HG03103 (cell line): ENCODE measurements at regions not wholly inside any gene's neighbourhood (a gene's known extent, or its start where the extent isn't known, plus 50 kb on each side); places are given as distances from the start of the nearest gene placed in this dataset.

Experiments
- ATAC-seq: cut with Tn5 transposase; IDR thresholded peaks from one replicate; pipeline ENCODE4 v1.9.1; 2021; ENCODE audit warnings: low read depth; ENCODE audit not compliant: unreplicated experiment

DNA sequence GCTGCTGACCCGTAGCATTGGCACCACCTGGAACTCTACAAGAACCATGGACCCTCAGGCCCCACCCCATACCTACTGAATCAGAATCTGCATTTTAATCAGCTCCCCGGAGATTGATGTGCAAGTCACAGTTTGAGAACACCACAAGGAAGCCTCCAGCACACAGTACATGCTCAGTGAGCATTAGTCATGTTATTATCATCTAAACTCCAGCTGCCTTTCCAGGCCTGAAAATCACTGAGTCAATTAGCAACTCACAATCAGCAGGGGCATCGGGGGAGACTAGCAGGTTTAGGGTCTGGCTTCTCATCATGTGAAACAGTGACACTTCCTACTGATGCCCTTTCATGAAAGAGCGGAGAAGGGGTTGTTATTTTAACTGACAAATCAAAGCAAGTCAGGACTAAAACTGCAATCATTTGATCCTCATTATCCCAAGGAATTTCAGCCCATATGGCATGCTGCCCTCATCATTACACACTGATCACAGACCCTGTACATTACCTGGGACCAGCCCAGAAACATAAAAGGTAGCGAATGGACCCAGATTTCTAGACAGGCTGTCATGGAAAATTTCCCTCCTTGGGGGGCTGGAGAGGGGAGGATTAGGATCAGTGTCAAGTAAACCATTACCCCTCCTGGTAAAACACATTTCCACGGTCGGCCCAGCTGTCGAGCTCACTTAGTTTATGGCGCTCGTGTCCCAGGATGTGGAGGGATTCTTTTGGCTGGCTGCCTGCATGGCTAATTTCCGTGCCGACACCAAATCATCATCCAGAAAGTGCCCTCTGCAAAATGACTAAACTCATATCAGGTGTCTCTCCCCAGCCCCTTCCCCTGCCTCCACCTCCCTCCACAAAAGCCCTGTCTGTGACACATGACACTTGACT lies 122.8 kb downstream of the PRLHR start:
- ATAC-seq = no peak

DNA sequence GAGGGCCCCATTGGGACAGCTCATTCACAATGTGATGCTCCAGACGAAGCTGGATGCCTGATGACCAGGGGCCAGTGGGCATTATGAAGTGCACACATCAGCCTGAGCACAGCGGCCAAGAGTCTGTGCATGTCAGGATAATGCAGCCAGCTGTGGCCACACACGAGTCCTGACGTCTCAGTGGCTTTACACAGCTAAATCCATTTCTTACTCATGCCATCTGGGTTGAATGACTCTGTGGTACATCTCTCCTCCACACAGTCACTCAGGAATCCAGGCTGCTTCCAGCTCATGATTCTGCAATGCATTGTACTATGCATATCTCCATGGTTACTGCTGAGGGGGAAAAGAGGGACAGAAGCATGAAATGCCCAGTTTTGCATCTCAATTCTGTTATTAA lies 123.6 kb downstream of the PRLHR start:
- no peak for ATAC-seq

DNA sequence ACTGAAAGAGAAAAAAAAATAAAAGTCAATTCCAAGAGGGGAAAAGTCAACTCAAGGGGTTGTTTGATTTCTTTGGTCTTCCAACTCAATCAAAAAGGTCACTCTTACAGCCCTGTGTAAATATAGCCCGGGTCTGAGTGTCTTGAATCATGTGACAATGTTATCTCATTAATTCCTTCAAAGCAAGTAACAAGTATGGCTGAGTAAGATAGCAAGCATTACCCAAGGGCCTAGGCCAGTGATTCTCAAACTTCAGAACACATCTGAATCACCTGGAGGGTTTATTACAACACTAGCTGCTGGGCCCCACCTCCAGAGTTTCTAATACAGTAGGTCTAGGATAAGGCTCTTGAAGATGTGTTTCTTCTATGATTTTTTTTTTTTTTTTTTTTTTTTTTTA lies 125.0 kb downstream of the PRLHR start:
- no peak for ATAC-seq

DNA sequence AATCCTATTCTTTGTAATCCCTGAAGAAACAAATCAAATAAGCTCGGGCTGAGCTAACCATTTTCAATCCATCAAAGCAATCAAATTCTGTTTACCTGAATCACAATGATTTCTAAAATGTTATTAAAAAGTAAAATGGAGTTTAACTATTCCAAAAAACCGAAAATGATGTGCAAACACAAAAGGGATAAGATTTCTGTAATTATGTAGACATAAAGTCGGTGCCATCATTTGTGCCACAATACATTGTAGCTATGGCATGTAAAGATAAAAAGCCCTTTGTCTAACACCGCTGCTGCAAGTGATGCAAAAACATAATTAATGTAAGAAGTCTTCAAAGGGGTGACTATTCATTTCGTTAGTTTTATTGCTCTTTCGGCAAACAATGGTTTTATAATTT lies 125.1 kb upstream of the FAM204A start:
- ATAC-seq = no peak

DNA sequence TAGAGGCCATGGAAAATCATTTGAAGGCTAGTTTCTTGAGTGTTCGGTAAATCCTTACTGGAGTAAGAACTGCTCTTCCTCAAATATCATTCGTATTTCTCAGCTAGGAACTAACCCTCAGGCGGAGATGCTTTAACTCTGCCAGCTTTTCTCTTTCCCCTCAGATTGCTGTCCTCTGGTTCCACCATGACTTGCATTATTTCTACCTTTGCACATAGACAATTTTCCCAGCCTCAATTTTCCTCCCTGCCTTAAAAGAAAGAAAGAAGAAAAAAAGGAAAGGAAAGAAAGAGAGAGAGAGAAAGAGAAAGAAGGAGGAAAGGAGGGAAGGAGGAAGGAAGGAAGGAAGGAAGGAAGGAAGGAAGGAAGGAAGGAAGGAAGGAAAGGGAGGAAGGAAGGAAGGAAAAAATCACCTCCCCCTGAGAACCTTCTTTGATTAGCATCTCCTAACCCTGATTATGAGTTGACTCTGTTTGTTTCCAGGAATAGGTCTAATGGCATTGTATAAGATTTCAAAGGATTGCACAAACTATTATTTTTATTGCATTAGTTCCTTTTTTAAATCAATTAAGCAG lies 123.3 kb upstream of the FAM204A start:
- no peak for ATAC-seq

DNA sequence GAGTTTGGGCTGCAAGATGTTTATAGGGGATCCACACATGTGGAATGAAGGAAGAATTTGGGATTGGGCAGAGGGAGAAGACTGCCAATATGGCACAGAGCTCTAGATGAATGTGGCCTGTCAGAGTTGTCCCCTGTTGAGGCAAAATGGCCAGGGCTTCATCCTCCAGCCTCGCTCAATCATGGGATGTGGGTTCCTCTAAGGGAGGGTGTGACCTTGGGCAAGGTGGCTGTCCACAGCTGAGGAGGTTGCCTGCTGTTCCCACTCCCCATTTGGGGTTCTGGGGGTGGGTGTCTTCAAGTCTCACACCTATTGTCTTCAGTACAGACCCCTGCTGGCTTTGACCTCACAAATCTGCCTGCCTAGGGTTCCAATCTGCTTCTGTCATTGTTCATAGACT lies 121.6 kb upstream of the FAM204A start:
- ATAC-seq = no peak

DNA sequence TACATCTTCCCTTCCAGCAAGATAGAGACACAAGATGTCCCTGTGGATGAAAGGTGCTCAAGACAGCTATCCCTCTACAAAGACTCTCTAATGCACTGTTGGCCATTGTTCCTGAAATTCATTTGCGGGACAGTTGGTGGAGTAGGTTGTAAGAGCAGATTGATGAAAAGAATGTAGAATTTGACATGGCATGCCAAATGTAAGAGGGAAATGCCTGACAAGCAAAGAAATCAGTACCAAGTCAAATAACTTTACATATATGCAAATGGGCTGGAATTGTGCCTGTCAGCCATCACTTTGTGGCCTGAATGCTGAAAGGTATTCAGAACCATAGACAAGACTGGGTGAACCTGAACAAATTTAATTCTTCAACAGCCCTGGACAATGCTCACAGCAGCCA lies 120.3 kb upstream of the FAM204A start:
- no peak for ATAC-seq

DNA sequence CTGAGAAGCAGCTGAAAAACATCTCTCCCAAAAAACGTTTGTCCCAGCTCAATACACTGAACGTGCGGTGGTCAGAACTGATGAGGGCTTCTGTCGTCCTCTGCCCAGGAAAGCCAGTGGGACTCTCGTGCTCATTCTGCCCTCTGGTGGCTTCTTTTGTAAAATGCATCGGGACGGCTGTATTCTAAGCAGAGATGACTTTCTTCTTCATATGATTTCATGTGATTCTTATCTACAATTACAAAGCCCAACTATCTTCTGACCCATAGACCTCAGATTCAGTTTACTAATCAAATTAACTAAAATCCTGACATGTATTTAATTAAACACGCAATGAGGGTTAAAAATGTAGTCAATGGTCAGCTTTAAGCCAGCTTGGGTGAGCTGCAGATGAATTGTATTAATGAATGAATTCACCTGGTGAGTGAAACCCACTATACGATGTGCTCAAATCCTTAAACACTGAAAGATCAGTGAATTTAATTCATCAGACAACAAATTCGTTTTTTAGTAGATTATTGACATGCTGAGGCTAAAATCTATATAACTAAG lies 117.6 kb upstream of the FAM204A start:
- no peak for ATAC-seq

DNA sequence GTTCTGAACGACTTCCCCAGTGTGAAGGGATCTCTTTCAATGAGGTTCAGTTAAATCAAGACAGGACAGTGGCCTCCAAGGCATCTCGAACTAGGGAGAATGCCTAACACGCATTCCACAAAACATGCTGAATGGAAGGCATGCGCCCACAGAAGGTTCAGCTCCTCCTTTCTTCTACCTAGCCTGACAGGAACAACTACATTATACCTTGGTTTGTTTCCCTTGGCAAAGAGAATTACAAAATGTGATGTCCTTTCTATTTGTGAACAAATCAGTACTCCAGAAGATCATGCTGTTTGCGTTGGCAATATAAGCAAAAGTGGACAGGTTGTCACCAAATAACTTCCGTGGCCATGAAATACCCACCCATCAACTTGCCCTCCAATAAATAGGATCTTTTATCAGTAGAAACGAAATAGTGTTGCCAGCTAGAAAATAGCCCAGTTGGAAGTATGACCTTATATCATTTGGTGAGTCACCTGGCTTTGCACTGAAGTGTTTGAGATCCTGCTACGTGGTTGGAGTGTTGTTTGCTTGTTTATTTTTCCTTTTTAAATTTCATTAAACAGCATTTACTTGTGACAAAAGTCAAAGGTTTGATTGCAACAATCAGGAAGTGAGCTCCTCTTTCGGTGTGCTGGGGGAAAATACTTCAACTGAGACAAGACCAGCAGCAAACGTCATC lies 117.0 kb upstream of the FAM204A start:
- ATAC-seq = no peak

DNA sequence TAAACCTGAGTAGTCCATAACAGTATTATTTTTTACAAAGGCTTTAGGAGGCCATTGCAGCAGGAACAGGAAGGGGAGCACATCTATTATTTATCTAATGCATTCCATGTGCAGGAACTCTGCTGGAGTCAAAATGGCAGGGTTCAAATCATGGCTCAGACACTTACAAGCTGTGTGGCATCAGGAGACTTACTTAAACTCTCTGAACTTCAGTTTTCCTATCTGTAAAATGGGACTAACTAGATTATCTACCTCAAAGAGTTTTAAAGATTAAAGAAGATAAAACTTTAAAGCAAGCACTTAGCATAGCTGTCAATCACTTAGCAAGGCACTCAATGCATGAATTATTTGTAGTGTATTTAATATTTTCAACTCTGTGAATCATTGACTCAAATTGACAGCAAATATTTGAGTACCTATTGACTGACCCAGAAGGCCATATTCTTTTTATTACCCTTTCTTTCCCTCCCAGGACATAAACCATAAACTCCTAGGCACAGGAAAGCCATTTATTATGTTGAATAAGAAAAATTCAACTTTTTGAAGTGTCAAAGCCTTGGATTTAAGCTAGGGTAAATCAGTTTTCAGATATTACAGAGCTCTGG lies 115.8 kb upstream of the FAM204A start:
- no peak for ATAC-seq

DNA sequence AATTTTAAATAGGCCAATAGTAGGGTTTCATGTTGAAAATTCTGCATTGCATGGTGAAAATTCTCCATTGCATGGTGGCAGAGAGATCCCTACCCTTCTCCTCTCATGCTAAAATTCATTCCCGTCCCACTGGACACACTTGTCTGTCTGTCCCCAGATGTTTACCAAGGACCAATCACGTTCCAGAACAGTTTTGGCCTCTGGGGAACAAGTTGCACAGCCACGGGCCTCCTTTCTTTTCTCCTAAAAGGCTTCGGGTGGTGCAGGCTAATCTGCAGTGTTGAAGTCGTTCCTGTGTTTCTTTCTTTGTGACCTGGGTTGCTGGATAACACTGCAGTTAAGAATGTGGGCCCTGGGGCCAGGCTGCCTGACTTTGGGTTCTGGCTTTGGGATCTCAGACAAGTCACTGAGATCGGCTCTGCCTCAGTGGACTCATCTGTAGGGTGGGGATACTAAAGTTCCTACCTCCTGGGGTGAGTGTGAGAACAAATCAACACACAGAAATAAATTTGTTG lies 113.1 kb upstream of the FAM204A start:
- no peak for ATAC-seq

DNA sequence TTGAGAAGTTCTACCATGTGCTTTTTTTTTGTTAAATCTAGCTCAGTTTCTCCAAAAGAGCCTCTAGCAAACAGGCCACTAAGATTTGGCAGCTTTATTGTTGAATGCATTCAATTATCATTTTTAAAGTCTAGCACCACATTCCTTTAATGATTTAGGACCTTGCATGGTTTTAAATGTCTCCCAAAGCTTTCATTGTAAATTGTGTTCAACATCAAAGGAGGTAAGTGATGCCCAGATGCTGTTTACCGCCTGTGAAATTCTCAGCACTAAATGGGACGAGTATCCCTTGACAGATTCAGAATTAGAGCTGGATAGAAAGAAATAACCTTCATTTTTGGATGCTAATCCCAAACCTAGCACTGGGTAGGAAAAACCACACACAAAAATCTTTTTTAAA lies 112.1 kb upstream of the FAM204A start:
- no peak for ATAC-seq

DNA sequence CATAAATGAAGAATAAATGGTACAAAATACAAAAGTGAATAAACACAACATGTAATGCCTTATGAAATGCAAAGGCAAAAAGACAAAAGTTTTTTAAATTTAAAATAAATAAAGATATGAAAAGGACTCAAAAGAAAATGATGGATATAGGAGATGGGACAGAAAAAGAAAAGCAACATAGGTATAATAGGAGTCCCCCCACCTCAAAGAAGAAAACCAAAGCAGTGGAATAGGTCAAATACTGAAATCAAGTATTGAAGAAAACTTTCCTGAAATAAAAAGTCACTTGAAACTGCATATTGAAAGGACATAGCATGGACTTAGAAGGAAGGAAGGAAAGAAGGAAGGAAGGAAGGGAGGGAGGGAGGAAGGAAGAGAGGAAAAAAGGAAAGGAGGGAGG lies 110.0 kb upstream of the FAM204A start:
- no peak for ATAC-seq

DNA sequence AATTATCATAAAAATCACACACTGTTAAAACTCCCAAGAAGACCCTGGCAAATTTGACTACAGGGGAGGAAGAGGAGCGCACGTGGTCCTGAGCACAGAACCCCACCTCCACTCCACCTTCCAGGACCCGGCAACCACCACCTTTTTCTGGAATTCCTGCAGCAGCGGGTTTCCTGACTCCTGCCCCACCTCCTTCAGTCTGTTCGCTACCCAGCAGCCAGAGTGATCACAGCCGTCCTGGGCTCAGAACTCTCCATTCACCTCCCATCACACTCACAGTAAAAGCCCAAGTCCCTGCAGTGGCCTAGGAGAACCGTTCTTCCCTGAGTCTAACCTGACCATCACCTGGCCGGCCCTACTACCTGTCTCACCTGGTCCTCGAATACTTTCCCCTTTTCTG lies 107.4 kb upstream of the FAM204A start:
- no peak for ATAC-seq

DNA sequence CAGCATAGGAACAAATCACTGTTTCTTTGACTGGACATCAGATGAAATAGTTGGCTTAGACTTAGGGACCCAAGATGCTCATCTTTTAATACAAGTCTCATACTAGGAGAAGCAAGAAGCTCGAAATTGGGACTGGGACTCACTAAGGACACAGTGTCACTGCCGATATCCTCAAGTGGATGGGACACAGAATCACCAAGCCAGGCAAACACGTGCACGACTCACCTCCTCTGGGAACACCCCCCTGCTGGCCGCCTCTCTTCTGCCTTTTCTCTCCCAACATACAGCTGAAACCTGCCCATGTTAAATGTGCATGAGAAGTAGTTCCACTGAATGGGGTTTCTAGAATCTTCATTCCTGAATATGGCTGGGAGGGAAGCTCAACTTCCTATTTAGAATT lies 106.6 kb upstream of the FAM204A start:
- ATAC-seq = no peak

DNA sequence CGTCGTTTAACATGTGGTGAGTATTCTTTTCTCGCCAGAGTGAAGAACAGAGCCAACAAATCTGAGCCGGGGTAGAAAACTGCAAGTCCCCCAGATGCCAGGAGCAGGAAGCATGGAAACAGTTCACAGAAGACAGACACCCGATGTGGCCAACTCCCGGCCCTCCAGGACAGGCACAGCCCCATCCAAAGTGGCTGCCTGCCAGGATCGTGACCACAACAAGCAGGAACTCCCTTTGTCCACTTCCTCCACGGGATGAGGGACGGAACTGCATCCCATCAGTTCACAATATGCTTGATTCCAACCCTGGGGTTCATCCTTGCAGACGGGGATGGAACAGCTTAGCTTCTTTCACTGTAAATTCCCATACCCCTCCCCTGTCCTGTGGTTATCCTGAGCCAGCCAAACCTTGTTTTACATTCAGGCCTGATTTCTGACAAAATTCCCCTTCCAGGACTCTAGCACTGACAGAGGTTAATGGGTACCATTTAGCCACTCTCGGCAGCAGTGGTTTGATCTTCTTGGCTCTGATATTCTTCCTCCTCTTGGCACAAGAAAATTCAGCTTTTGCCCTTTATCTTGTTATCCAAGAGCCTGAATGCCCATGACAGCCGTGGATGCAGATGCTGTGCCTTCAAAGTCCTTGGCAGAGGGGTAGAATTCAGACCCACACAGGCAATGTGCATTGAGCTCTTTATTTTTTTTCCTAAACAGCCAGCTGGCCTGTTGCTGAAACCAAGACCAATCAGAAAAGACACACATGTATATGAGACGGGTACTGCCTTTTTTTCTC lies 105.5 kb upstream of the FAM204A start:
- no peak for ATAC-seq

DNA sequence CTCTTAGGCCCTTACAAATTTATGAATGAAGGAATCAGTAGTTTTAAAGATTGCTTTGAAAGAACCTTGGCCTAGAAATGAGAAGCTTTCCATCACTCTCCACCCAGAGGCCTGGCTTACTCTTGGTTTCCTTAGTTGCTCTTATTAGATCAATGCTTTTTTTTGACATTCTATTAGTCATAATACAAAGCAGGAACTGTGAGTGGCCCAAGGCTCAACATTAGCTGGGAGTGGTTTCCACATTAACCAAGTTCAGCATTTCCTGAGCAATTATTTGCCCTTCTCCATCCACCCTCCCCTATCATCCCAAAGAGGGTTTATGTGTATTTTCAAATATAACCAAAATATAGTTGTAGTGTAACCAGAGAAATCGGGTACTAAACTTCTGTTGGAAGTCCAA lies 103.4 kb upstream of the FAM204A start:
- ATAC-seq = no peak

DNA sequence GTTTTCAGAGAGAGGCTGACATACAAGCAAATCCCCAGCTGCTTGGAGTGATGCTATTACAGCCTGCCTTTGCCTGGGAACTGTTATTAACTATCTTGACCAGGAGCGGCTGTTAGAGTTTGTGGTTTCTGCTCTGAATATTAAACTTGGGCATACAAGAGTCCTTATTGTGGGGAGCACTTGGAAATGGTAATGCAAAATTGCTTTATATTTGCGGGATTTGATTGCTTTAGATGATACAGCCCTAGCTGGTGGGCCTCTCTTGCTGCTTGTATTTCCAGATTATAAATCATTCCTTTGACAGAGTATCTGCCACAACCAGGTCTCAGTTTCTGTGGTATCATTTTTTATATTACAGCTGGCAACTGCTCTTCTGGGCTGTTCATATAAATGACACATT lies 101.9 kb upstream of the FAM204A start:
- no peak for ATAC-seq

DNA sequence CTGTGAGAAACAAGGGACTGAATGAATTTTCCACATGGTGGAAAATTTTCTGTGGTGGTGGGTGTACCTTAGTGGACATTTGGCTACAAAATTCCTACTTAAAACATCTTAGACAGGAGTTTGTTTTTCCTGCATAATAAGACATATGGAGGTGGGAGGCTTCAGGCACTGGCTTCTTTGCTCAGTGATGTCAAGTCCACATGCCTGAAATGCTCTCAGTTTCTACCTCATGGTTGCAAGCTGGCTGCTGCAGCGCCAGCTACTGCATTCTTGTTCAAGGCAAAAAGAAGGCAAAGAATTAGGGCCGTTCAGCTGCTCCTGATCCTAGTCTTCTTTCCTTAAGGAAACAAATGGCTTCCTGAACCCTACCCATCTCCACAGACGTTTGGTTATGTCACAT lies 99.9 kb upstream of the FAM204A start:
- ATAC-seq = no peak

DNA sequence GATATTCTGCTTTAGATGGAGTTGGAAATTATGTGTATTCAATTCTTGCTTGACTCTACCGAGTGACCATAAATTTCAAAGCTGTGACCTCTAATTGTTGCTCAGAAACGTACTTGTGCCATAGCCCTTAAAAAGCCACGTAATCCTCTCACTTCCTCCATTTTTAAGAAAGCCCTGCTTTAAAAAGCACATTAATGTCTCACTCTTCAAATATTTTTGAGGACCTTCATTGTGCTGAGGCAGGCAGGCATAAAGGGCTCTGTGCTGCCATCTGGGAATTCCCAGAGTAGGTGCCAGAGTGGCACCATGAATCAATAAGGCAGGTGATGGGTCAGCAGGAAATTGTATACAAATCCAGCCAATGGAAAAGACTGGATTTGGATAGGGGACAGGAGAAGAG lies 97.7 kb upstream of the FAM204A start:
- ATAC-seq = no peak
